DOHH2 (cell line): ENCODE measurements at regions not wholly inside any gene's neighbourhood (a gene's known extent, or its start where the extent isn't known, plus 50 kb on each side); places are given as distances from the start of the nearest gene placed in this dataset.

ENCODE experiments used
- CTCF ChIP-seq: fragments of 200-600 bp; sonication (generic); IDR thresholded peaks from one replicate; pipeline ENCODE4 v1.5.1; 2014; ENCODE audit warnings: antibody characterized with exemption, mild to moderate bottlenecking, low read depth, low read length; ENCODE audit not compliant: poor library complexity, severe bottlenecking
- EZH2phosphoT487 ChIP-seq: fragments of 200-600 bp; sonication (generic); IDR thresholded peaks from 2 replicates; pipeline ENCODE4 v1.6.1; 2017; ENCODE audit warnings: borderline replicate concordance, mild to moderate bottlenecking, antibody characterized with exemption, low read length, moderate library complexity, mixed read lengths

- TF ChIP-seq CTCF, result no peak
- TF ChIP-seq EZH2phosphoT487, result no peak
These were observed 102.5 kb upstream of the SLC35G4 start for GRCh38 chr18:11506856-11507255.
